ENCODE measurements at regions not wholly inside any gene's neighbourhood (a gene's known extent, or its start where the extent isn't known, plus 50 kb on each side); places are given as distances from the start of the nearest gene placed in this dataset.

DNA sequence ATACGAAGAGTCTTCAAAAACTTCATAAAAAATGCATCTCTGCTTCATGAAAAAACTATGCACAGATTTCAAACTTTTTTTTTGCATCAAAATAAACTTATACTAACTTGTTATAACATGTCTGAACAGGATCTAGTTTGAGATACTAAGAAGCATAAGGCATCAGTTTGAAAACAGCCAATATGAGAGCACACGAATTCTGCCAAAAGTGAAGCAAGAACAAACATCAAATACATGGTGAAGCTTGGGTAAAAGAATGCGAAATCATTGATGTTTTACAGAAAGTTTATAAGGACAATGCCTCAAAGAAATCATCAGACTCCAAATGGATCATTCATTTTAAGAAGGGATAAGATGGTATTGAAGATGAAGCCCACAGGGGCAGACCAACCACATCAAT is 389.1 kb upstream of the TENM4 start:
- ChIA-PET POLR2A (no interaction called here), CTCF (no interaction called here)
- Mint-ChIP-seq H3K27me3 (no peaks in the 10 kb centered on the region), H3K4me3 (no peak overlapping the region), H3K9me3 (no peaks in the 10 kb centered on the region), H3K4me1 (no peaks in the 10 kb centered on the region), H3K36me3 (ENCODE audit: low read depth) (no peaks in the 10 kb centered on the region), H3K27ac (no peak overlapping the region)
- no peak for DNase-seq

DNA sequence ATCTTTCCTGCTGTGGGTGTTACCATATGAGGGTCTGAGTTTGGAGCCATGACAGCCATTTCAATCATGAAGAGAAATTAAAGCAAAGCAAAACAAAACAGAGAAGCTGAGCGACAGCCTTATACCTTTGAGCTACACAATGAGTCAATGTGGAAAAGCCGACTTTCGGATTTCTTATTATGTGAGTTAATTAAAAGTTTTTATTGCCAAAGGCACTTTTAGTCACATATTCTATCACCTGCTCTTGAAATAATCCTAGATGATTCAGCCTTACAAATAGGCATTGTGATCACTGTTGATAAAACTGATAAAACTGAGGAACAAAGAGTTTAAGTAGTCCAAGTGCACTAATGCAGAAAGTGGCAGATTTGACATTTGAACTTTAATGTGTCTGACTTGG is 381.9 kb upstream of the TENM4 start:
- POLR2A ChIA-PET = no interaction called here

DNA sequence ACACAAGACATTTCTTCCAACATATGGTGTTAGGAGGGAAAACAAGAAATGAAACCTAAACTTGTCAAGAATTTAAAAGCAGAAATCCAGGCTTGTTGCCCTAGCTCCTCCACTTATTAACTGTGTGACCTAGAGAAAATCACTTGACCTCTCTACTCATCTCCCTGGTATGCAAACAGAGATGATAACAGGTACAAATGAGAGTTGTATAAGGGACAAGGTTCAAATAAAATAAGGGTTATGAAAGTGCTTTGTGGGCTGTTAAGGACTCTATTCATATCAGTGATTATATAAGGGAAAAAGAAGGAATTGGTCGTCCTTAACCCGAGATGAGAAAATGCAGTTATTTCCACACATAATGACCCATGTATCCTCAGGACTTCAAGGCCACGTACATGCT is 372.7 kb upstream of the TENM4 start:
- ChIA-PET CTCF (no interaction called here), POLR2A (no interaction called here)
- no peak overlapping the region for H3K27ac Mint-ChIP-seq
- no peaks in the 10 kb centered on the region for H3K27me3 Mint-ChIP-seq
- H3K36me3 Mint-ChIP-seq (ENCODE audit: low read depth) = no peaks in the 10 kb centered on the region
- H3K4me1 Mint-ChIP-seq = no peaks in the 10 kb centered on the region
- H3K4me3 Mint-ChIP-seq = no peak overlapping the region
- DNase-seq = no peak
- H3K9me3 Mint-ChIP-seq = peaks cover 9% of the 10 kb centered on the region

More for the DNA sequence above, 381.9 kb upstream of the TENM4 start:
- Mint-ChIP-seq H3K36me3 (ENCODE audit: low read depth) (no peaks in the 10 kb centered on the region), H3K4me3 (no peak overlapping the region), H3K27ac (no peak overlapping the region), H3K9me3 (no peaks in the 10 kb centered on the region), H3K27me3 (no peaks in the 10 kb centered on the region), H3K4me1 (no peaks in the 10 kb centered on the region)
- CTCF ChIA-PET = no interaction called here
- DNase-seq = no peak

DNA sequence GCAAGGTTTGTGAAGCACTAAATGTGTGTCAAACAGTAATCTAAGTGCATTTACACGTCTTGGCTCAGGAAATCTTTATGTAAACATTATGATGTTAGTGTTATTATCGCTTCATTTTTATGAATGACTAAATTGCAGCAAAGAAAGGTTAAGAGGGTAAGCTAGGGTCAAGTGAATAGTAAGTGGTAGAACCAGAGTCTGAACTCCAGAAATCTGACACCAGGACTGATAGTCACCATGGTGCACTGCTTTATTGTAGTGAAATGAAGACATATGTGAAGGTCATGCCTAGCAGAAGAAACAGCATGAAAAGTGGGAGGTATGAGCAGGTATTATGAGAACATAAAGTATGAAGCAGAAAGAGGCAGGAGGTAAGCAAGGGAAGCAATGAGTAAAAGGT is 368.7 kb upstream of the TENM4 start:
- H3K9me3 Mint-ChIP-seq = peaks cover 11% of the 10 kb centered on the region
- CTCF ChIA-PET = no interaction called here
- H3K36me3 Mint-ChIP-seq (ENCODE audit: low read depth) = no peaks in the 10 kb centered on the region
- no peak for DNase-seq
- H3K27me3 Mint-ChIP-seq = no peaks in the 10 kb centered on the region
- POLR2A ChIA-PET = no interaction called here
- H3K4me3 Mint-ChIP-seq = no peak overlapping the region
- H3K4me1 Mint-ChIP-seq = no peaks in the 10 kb centered on the region
- H3K27ac Mint-ChIP-seq = no peak overlapping the region

DNA sequence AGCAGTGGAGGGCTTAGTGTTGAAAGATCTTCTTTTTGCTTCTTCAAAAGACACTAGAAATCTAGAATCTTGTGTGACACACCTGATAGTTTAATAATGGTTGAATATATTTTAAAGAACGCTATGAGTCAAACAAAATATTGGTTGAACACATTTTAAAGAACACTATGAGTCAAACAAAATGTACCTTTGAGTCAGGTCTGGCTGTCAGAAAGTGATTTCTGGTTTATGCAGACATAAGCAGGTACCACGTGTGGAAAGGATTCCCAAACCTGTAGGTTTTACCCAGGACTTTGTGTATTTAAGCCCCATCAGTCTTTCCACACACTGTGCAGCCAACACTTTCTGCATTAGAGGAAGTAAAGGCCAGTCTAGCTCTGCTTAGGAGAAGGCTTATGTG is 366.7 kb upstream of the TENM4 start:
- no peak for DNase-seq
- POLR2A ChIA-PET = no interaction called here
- Mint-ChIP-seq H3K4me1 (no peaks in the 10 kb centered on the region), H3K27ac (no peak overlapping the region), H3K4me3 (no peak overlapping the region), H3K9me3 (peaks cover 17% of the 10 kb centered on the region), H3K36me3 (ENCODE audit: low read depth) (no peaks in the 10 kb centered on the region), H3K27me3 (no peaks in the 10 kb centered on the region)
- CTCF ChIA-PET = no interaction called here

DNA sequence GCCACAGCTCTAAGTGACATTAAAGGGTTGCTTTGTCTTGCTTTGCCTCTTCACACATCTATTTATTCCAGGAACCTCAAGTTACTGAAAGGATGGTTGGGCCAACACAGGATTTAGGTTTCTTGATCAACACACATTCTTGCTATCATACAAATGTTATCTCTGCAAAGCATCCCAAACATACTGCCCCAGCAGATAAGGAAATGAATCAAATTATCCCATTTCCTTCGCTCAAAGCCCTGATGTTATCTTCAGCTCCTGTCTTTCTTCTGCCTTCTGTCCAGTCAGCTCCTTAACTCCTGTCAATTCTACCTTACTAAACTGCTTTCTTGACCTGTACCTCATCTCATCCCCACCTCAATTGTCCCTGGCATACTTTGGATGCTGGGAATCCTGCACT is 355.9 kb upstream of the TENM4 start:
- Mint-ChIP-seq H3K4me1 (no peaks in the 10 kb centered on the region), H3K27me3 (no peaks in the 10 kb centered on the region), H3K27ac (no peak overlapping the region), H3K36me3 (ENCODE audit: low read depth) (no peaks in the 10 kb centered on the region), H3K4me3 (no peak overlapping the region), H3K9me3 (no peaks in the 10 kb centered on the region)
- ChIA-PET CTCF (no interaction called here), POLR2A (no interaction called here)
- no peak for DNase-seq

DNA sequence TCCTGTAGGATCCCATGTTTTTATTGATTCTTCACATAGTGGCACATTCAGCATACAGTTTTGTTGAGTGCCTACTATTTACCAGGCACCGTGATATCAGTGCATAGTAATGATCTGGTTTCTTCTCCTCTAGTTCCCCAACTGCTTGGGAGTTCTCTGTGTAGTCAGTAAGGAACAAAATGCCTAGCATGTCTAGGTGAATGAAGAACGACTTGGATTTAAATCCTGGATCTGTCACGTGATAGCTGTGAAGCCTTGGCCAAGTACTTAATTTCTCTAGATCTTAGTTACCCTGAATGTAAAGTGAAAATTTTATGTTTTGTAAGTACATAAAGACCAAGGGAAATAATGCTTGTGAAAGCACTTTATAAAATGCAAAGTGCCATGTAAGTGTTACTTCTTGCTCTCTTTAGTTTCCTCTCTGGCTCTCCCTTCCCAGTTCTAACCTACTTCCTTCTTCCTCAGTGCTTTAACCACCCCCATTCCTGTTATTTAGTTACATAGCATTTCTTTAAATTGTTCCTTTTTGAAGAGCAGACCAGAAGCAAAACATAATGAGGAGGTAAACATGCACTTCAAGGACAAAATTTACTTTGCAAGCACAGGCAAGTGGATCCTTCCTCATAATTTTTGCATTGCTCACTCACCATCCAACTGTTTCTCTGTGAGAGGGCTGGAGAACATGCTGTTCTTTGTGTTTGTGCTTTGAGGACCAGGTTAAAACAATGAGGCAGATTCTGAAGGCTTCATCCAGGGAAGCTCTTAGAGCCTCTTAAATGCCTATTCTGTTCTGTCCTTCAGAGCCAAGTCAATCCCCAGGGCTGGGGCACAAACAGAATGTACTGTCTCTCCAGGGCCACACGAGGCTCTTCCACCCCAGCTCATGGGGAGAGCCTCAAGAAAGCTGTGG is 353.9 kb upstream of the TENM4 start:
- H3K27me3 Mint-ChIP-seq = no peaks in the 10 kb centered on the region
- H3K4me3 Mint-ChIP-seq = no peak overlapping the region
- ChIA-PET POLR2A (no interaction called here), CTCF (no interaction called here)
- DNase-seq = no peak
- no peaks in the 10 kb centered on the region for H3K9me3 Mint-ChIP-seq
- no peak overlapping the region for H3K27ac Mint-ChIP-seq
- H3K36me3 Mint-ChIP-seq (ENCODE audit: low read depth) = no peaks in the 10 kb centered on the region
- H3K4me1 Mint-ChIP-seq = no peaks in the 10 kb centered on the region

DNA sequence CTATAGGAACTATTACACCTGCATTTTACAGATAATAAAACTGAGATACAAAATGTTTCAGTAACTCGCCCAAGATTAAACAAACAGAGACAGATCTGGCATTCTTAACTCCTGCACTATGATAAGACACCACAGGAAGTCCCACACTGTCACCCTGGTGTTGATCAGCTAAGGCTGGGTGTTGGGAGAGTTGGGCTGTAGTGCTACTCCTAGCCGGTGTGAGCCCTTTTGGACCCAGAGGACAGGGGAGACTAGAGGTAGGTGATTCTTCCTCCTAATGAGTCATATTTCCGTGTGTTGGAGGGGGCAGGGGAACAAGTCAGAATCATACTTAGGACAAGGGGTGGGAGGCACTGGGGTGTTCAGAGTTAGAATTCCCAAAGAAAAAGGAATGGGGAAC is 353.2 kb upstream of the TENM4 start:
- Mint-ChIP-seq H3K4me1 (no peaks in the 10 kb centered on the region), H3K27ac (no peak overlapping the region), H3K36me3 (ENCODE audit: low read depth) (no peaks in the 10 kb centered on the region), H3K27me3 (no peaks in the 10 kb centered on the region), H3K9me3 (no peaks in the 10 kb centered on the region), H3K4me3 (no peak overlapping the region)
- DNase-seq = no peak
- CTCF ChIA-PET = no interaction called here
- POLR2A ChIA-PET = no interaction called here

DNA sequence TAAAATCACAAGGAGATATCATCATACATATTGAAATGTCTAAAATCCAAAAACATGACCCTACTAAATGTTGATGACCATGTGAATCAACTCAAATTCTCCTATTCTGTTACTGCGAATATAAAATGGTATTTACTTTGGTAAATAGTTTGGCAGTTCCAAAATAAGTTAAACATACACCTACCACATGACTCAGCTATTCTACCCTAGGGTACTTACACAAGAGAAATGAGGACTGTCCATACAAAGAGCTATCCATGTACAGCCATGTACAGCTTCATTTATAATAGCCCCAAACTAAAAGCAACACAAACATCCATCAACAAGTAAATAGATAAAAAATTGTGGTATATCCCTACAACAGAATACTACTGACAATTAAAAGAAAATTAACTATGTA is 346.1 kb upstream of the TENM4 start:
- Mint-ChIP-seq H3K27me3 (no peaks in the 10 kb centered on the region), H3K36me3 (ENCODE audit: low read depth) (no peaks in the 10 kb centered on the region), H3K4me3 (no peak overlapping the region), H3K9me3 (no peaks in the 10 kb centered on the region), H3K27ac (no peak overlapping the region), H3K4me1 (no peaks in the 10 kb centered on the region)
- DNase-seq = no peak
- ChIA-PET CTCF (no interaction called here), POLR2A (no interaction called here)

DNA sequence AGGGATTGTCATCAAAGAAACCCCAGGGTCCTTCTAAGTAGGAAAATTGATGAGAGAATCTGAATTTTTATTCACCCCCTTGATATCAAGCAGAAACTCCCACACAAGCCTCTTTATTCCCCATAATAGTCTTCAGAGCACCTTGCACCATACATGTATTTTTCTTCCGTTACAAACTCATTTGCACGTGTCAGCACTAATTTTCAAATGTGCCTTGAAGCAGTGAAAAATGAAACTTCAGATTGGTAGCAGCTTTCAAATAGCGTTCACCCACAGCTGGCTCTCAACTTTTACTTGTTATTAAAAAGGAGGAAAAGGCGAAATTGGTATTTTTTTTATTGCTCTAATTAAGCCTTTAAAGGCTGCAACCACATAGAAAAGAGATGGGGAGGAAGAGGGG is 343.0 kb upstream of the TENM4 start:
- no peaks in the 10 kb centered on the region for H3K36me3 Mint-ChIP-seq (ENCODE audit: low read depth)
- DNase-seq = no peak
- H3K27me3 Mint-ChIP-seq = no peaks in the 10 kb centered on the region
- H3K4me1 Mint-ChIP-seq = no peaks in the 10 kb centered on the region
- ChIA-PET CTCF (interaction anchor here (0.9 kb wide), 1 partner anchor 11 kb away, joined by 3 read pairs; no protein-coding TSS in a partner anchor), POLR2A (no interaction called here)
- H3K9me3 Mint-ChIP-seq = peaks cover 2% of the 10 kb centered on the region
- H3K4me3 Mint-ChIP-seq = no peak overlapping the region
- no peak overlapping the region for H3K27ac Mint-ChIP-seq

DNA sequence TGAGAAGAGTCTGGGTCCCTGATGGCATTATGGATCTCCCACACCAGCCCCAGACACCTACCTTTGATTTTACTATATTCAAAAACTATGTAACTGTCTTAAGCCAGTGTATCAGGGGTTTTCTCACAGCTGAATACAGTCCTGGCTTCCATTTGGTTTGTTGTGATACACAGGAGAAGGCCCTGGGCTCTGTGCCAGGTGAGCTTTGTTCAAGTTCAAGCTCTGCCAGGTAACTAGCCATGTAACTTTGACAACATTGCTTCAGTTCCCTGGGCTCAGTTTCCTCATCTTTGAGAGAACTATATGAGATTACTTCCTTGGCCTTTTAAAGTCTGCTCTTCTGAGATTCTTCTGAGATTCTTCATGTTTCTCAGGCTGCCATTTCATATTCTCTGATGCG is 327.5 kb upstream of the TENM4 start:
- no peak overlapping the region for H3K4me3 Mint-ChIP-seq
- CTCF ChIA-PET = no interaction called here
- DNase-seq = no peak
- no peaks in the 10 kb centered on the region for H3K4me1 Mint-ChIP-seq
- peaks cover 4% of the 10 kb centered on the region for H3K9me3 Mint-ChIP-seq
- POLR2A ChIA-PET = no interaction called here
- no peaks in the 10 kb centered on the region for H3K27me3 Mint-ChIP-seq
- no peaks in the 10 kb centered on the region for H3K36me3 Mint-ChIP-seq (ENCODE audit: low read depth)
- H3K27ac Mint-ChIP-seq = no peak overlapping the region

DNA sequence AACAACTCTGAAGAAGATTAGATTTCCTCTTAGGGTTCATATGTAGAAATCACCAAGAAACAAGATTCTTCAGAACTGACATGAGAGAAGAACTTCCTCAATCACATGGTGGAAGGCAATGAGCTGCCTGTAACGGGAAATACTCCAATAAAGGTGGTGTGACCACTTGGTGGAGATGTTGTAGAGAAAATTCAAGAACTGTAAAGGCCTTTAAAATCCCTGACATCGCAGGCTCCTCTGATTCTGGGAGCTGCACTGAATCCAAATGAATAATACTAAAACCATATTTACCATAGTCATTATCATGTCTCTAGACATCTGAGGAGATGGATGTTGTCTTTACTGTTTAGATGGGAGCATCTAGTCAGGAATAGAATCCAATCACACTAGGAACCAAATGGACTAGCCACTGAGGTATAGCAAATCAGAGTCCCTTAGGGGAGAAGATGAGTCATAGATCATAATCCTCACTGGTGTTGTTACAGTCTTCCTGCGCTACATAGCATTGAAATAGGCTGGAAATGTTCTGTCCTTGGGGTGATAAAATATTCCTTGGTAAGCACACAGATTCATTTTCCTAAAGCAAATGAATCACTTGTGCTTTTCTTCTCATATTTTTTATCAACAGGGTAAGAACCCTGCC is 321.6 kb upstream of the TENM4 start:
- POLR2A ChIA-PET = no interaction called here
- CTCF ChIA-PET = no interaction called here
- DNase-seq = no peak

DNA sequence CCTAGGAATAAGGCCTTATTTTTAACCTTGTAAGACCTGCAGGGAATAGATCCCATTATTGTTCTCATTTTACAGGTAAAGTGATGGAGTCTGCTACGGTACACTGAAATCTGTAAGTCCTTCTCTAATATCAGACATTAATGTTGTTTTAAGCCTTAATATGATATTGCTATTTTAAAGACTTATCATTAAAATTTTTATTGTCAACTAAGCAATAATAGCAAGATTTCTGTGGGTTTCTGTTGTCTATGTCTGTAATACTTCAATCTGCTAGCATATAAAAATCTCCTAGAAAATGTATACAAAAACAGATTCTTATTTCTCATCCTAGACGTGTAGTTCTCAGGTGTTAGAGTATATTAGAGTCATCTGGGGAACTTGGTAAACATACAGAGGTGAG is 317.5 kb upstream of the TENM4 start:
- Mint-ChIP-seq H3K27me3 (no peaks in the 10 kb centered on the region), H3K27ac (no peak overlapping the region), H3K36me3 (ENCODE audit: low read depth) (no peaks in the 10 kb centered on the region), H3K4me1 (no peaks in the 10 kb centered on the region), H3K4me3 (no peak overlapping the region), H3K9me3 (peaks cover 4% of the 10 kb centered on the region)
- ChIA-PET CTCF (no interaction called here), POLR2A (no interaction called here)
- DNase-seq = no peak

More for the DNA sequence above, 321.6 kb upstream of the TENM4 start:
- no peak overlapping the region for H3K27ac Mint-ChIP-seq
- H3K4me3 Mint-ChIP-seq = no peak overlapping the region
- H3K36me3 Mint-ChIP-seq (ENCODE audit: low read depth) = no peaks in the 10 kb centered on the region
- H3K27me3 Mint-ChIP-seq = no peaks in the 10 kb centered on the region
- H3K4me1 Mint-ChIP-seq = no peaks in the 10 kb centered on the region
- H3K9me3 Mint-ChIP-seq = peaks cover 4% of the 10 kb centered on the region

DNA sequence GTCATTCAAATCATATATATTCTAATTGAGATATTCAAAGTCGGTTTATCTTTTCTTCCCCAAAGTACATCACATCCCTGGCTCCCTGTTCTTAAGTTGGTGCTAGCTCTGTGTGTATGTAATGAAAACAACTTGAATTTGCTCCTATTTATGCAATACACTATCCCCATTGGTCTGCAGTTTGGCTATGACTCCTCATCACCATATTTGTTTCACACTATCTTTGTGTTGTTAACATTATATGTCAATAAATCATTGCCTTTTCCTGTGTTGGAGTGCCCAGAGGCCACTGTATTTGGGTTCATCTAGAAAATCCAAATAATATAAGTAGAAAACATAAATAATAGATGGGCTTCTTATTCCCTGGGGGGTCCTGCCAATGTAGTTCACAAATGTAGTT is 306.6 kb upstream of the TENM4 start:
- no peak for DNase-seq
- no peaks in the 10 kb centered on the region for H3K27me3 Mint-ChIP-seq
- ChIA-PET POLR2A (no interaction called here), CTCF (no interaction called here)
- H3K36me3 Mint-ChIP-seq (ENCODE audit: low read depth) = no peaks in the 10 kb centered on the region
- no peak overlapping the region for H3K4me3 Mint-ChIP-seq
- no peaks in the 10 kb centered on the region for H3K9me3 Mint-ChIP-seq
- H3K27ac Mint-ChIP-seq = no peak overlapping the region
- no peaks in the 10 kb centered on the region for H3K4me1 Mint-ChIP-seq

All from activated CD4-positive, alpha-beta T cell treated with anti-CD3 and anti-CD28 coated beads, Interleukin-2, amount 10 ng/mL, durations not matched to agents 7 days and 5 days (primary cell).